HL-60 (cell line): ENCODE measurements at regions not wholly inside any gene's neighbourhood (a gene's known extent, or its start where the extent isn't known, plus 50 kb on each side); places are given as distances from the start of the nearest gene placed in this dataset.

Experiments
- DNase-seq, 2 experiments: peaks; one replicate each; pipeline ENCODE4 v3.0.0-alpha.2; 2010 to 2020; ENCODE audit warnings: low read depth in 1 of 2, low spot score in 1 of 2
- H3K27ac ChIP-seq: fragments of 250-450 bp; sonication (Bioruptor Pico); replicated peaks from 2 replicates; pipeline ENCODE4 v1.5.1; 2020; ENCODE audit warnings: mild to moderate bottlenecking, moderate library complexity
- H3K27me3 ChIP-seq: fragments of 250-450 bp; sonication (Bioruptor Pico); 2 replicates; pipeline ENCODE4 v1.5.1; 2021; ENCODE audit warnings: mild to moderate bottlenecking, moderate library complexity; ENCODE audit not compliant: insufficient read depth, poor library complexity, severe bottlenecking
- H3K4me3 ChIP-seq: replicated peaks from 2 replicates; pipeline ENCODE4 v1.5.1; 2011; ENCODE audit warnings: mild to moderate bottlenecking, control low read depth, low read length; ENCODE audit not compliant: insufficient read depth
- GABPA ChIP-seq: IDR thresholded peaks from 2 replicates; pipeline ENCODE4 v1.6.1; 2012; ENCODE audit warnings: low read depth
- POLR2AphosphoS5 ChIP-seq: IDR thresholded peaks from 2 replicates; pipeline ENCODE4 v1.6.1; 2012; ENCODE audit warnings: low read depth
- SPI1 ChIP-seq: IDR thresholded peaks from 2 replicates; pipeline ENCODE4 v1.6.1; 2012; ENCODE audit warnings: low read depth, mild to moderate bottlenecking, borderline replicate concordance
- TF ChIP-seq, protein P1 (sequence below): IDR thresholded peaks from 2 replicates; pipeline ENCODE4 v1.6.1; 2012; ENCODE audit warnings: low read depth; ENCODE audit not compliant: insufficient replicate concordance
- TF ChIP-seq, protein P2 (sequence below): IDR thresholded peaks from one replicate; pipeline ENCODE4 v1.5.1; 2011; ENCODE audit warnings: low read length, control low read depth, inconsistent platforms; ENCODE audit not compliant: insufficient read depth

DNA sequence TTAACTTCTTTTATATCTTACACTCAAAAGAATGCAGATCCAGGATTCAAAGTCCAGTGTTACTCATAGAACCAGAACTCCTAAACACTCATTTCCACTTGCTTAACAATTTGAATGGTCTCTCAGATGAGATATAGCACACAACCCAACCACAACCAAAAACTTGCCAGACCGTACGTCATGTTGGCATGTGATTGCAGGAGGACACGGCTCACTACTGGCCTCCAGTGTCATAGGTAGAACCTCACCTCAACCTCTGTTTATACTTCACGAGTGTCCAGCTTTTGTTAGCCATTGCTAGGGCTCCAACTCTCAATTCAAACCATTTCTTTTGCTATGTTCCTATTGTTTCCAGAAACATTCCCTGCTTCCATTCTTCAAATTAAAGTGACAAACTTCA is 58.5 kb upstream of the PDGFD start:
- no peak for DNase-seq
- H3K27ac ChIP-seq: no peak overlapping the region
- TF ChIP-seq GABPA (no peak), SPI1 (no peak), POLR2AphosphoS5 (no peak)
- TF ChIP-seq, protein P1, sequence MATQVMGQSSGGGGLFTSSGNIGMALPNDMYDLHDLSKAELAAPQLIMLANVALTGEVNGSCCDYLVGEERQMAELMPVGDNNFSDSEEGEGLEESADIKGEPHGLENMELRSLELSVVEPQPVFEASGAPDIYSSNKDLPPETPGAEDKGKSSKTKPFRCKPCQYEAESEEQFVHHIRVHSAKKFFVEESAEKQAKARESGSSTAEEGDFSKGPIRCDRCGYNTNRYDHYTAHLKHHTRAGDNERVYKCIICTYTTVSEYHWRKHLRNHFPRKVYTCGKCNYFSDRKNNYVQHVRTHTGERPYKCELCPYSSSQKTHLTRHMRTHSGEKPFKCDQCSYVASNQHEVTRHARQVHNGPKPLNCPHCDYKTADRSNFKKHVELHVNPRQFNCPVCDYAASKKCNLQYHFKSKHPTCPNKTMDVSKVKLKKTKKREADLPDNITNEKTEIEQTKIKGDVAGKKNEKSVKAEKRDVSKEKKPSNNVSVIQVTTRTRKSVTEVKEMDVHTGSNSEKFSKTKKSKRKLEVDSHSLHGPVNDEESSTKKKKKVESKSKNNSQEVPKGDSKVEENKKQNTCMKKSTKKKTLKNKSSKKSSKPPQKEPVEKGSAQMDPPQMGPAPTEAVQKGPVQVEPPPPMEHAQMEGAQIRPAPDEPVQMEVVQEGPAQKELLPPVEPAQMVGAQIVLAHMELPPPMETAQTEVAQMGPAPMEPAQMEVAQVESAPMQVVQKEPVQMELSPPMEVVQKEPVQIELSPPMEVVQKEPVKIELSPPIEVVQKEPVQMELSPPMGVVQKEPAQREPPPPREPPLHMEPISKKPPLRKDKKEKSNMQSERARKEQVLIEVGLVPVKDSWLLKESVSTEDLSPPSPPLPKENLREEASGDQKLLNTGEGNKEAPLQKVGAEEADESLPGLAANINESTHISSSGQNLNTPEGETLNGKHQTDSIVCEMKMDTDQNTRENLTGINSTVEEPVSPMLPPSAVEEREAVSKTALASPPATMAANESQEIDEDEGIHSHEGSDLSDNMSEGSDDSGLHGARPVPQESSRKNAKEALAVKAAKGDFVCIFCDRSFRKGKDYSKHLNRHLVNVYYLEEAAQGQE: no peak
- TF ChIP-seq, protein P2, sequence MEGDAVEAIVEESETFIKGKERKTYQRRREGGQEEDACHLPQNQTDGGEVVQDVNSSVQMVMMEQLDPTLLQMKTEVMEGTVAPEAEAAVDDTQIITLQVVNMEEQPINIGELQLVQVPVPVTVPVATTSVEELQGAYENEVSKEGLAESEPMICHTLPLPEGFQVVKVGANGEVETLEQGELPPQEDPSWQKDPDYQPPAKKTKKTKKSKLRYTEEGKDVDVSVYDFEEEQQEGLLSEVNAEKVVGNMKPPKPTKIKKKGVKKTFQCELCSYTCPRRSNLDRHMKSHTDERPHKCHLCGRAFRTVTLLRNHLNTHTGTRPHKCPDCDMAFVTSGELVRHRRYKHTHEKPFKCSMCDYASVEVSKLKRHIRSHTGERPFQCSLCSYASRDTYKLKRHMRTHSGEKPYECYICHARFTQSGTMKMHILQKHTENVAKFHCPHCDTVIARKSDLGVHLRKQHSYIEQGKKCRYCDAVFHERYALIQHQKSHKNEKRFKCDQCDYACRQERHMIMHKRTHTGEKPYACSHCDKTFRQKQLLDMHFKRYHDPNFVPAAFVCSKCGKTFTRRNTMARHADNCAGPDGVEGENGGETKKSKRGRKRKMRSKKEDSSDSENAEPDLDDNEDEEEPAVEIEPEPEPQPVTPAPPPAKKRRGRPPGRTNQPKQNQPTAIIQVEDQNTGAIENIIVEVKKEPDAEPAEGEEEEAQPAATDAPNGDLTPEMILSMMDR: no peak

DNA sequence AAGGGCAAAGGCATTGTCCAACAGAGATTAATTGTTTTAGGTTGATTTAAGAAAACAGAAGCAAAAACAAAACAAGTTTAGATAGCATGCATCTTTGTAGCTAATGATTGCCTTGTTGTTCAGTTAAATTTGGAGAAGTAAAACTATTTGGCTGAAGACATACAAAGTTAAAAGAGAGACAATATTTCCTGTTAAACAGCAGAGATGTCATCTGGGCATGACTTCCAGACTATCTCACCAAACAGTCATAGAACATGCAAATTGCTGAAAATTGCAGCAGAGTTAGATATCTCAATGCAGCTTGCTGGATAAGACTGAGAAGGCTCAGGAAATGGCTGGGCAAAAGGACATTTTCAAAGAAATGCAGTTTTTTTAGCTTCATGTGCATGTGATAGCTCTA is 57.5 kb upstream of the PDGFD start:
- H3K27ac ChIP-seq: no peak overlapping the region
- TF ChIP-seq, protein P2: no peak
- no peak for TF ChIP-seq SPI1
- TF ChIP-seq, protein P1: no peak
- no peak for TF ChIP-seq POLR2AphosphoS5
- TF ChIP-seq GABPA: no peak
- DNase-seq: no peak
- no peak overlapping the region for H3K4me3 ChIP-seq
- H3K27me3 ChIP-seq: no peaks in the 10 kb centered on the region

More for the DNA sequence above, 58.5 kb upstream of the PDGFD start:
- Histone ChIP-seq H3K27me3 (no peaks in the 10 kb centered on the region), H3K4me3 (no peak overlapping the region)

DNA sequence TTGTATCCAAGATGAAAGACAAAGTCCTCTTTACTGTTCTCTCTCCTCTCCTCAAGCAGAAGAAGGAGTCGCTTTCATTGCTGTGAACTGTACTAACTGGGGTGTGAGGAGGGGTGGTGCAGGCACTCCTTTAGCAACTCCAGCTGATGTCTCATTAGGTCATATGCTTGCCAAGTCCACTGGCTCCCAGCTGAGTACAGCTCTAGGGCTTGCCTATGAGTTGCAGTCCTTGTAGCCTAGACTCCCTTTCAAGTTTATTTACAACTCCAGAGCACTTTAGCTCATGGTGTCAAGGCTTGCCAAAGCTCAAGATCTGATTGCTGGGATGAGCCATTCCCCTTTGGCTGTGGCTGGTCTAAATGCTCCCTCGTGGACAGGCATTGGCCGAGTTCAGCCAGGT is 55.1 kb upstream of the PDGFD start:
- no peak for DNase-seq
- TF ChIP-seq SPI1 (no peak), POLR2AphosphoS5 (no peak), GABPA (no peak)
- TF ChIP-seq, protein P1: no peak
- TF ChIP-seq, protein P2: no peak
- Histone ChIP-seq H3K27ac (no peak overlapping the region), H3K27me3 (no peaks in the 10 kb centered on the region), H3K4me3 (no peak overlapping the region)
